Muscle of back (tissue), 3 donors: ENCODE measurements at regions not wholly inside any gene's neighbourhood (a gene's known extent, or its start where the extent isn't known, plus 50 kb on each side); places are given as distances from the start of the nearest gene placed in this dataset.
"Not testable (repeated sequence)": the region's sequence is repeated elsewhere in the genome, so short reads cannot be mapped to it uniquely, and the experiment has no call there.

Source experiments
- DNase-seq, 3 donors: peaks; one replicate each; pipeline versions ENCODE4 v3.0.0 to v3.0.0-alpha.2; 2013

GRCh38 chr2:128505575-128506526 lies 187.2 kb upstream of the HS6ST1 start:
- peak in 1 of 3 donors; percentile 61 for DNase-seq

GRCh38 chr2:128506534-128506933 lies 187.9 kb upstream of the HS6ST1 start:
- no peak for DNase-seq

DNA sequence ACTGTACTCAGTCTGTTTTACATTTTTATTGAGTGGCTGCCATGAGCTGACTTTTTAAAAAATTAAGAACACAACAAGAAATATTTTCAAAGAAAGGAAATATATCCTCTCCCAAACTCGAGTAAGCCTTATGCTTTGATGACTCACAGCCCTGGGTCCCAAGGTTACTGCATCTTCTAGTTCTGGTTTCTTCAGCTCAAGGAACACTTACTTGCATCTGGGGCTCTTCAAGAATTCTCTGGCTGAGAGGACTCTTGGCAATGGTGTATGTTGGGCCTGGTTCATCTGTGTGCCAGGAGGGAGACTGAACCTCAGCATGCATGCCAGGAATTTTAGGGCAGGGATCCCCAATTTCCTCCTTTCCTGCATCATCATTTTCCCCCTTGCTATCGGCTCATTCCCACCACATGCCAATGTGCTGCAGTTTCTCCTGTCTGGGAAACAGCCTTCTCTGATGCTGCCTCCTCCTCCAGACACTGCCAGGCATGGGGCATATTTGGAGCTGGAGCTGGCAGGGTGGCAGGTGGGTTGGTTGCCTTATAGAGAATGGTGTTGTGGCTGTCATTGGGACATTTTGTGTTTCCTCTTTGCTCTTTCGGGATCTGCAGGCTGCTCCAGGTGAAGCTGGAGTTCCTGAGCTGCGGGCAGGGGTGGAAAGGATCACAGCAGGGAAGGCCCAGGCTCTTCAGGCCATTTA lies 192.2 kb upstream of the HS6ST1 start:
- DNase-seq, result no peak

- no peak for DNase-seq
Measured at GRCh38 chr2:128511731-128512378, 193.2 kb upstream of the HS6ST1 start.

GRCh38 chr2:128512379-128513115 lies 193.9 kb upstream of the HS6ST1 start:
- peak in 1 of 3 donors; percentile 11 for DNase-seq

DNA sequence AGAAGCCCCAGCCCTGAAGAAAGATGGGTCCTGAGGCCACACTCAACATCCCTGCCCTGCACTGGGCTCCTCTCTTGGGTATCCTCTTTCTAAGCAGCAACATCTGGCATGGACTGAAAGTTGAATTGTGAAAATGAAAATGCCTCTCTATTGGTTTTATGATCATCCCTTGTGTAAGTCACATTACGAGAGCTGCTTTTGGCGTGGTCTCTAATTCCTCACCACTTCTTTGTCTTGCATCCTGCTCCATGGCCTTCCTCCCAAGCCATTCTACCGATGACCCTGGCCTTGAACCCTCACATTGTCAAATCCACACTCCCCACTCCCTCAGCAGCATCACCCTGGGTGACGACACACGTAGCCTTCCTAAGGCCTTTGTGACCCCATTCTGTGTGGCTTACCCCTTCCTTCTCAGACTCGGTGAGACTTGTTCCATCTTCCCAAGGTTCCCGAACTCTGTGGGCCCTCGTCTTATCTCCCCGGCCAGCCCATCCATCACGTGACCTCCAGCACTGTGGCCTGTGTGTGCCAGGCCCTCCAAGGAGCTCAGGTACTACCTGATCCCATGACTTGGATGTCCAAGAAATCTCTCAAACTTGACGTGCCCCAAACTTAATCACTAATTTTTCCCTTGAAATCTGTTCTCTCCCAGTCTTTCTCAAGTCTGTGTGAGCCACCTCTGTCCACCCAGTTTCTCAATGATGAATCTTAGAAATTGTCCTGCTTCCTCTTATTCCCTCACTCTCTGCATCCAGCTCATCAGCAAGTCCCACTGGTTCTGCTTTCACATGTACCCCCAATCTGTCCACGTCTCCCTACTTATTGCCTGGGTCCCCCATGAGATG lies 194.7 kb upstream of the HS6ST1 start:
- no peak for DNase-seq

DNA sequence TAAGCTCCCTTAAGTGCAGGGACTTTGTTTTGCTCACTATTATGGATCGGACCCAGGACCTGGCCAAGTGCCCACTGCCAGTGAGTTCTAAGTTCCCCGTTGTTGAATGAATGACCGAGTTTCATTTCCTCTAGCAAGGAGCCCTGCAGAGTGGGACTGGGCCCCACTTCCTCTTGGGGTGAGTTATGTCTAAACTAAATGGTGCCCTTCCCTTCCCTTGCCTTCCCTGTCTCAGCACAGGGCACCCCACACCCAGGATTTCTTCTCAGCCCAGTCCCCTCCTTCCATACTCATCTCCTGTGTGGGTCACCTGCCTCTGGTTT lies 195.3 kb upstream of the HS6ST1 start:
- DNase-seq, result peak in 1 of 3 donors; percentile 50

DNA sequence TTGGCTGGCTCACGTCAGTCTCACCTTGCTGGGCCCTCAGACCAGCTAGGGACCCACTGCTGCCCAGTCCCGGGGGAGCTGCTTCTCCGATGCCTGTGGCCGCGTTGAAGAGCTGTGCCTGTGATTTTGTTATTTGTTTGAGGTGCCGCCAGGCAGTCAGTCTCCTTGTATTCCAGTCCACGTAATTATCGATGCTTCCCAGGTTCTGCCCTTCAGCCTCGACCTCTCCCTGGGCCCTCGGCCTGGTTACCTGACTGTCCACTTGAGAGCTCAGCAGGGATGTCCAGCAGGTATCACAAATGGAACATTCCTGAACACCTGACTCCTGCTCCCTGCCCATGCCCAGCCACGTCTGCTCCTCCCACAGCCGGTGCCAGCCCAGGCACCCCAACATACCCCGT lies 195.9 kb upstream of the HS6ST1 start:
- DNase-seq, result no peak

GRCh38 chr2:128516938-128517337 lies 198.3 kb upstream of the HS6ST1 start:
- no peak for DNase-seq

DNA sequence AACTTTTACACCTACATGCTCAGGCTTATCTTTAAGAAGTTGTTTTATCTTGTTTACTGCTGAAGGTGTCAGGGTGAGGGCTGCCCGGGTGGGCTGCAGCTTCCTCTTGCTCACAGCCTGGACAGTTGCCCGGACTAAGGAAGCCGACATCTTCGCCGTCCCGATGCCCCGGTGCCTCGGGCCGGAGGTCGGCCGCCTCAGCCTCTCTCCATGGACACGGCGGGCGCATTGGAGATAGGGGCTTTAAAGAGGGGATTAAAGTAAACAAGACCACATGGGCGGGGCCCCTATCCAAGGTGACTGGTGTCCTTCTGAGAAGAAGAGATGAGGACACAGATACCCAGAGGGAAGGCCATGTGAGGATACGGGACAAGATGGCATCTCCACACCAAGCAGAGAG lies 200.4 kb upstream of the HS6ST1 start:
- DNase-seq, result not testable (repeated sequence)

DNA sequence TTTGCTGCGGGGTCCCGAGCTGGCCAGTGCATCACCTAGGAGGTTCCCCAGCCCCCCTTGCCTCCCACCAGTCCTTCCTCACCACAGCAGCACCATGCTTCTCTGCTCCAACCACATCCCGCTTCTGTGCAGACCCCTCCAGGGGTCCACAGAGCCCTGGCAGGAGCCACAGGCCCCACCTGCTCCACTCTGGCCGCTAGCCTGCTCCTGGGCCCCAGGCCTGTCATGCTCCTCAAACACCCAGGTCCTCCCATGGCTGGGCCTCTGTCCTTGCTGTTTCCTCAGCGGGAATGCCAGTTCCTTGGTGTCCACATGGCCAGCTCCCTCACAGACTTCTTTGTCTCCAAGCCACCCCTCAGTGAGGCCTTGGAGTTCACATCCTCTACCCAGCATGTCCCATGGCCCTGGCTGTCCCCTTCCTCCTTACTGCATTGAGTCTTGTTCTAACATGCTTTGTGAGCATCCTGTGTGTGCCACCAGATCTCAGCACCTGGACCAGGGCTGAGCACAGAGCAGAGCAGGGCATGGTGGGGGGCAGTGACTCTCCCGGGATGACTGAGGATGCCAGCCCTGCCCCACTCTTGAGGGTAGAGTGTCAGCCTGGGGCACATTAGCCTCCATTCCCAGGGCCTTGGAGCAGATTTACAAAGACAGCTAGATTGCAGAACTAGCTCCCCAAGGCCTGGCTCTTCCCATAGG lies 201.0 kb upstream of the HS6ST1 start:
- DNase-seq, result no peak

DNA sequence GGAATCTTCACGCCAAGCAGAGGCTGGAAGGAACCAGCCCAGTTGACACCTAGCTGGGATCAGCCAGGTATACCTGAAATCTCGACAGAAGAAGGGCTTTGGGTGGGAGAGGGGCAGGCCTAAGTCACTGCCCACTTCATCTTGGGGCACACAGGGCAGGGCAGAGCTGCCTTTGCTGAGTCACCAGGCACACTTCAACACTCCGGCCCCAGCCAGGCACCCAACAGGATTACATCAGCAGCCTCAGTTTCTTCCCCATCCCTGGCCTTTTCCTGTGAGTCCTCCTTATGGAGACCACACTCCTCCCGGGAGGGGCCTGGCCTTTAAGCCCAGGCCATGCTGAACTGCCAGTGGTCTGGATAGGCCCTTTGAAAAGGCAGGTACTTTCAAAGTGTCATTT lies 201.7 kb upstream of the HS6ST1 start:
- DNase-seq, result no peak

GRCh38 chr2:128520791-128521190 lies 202.1 kb upstream of the HS6ST1 start:
- no peak for DNase-seq

DNA sequence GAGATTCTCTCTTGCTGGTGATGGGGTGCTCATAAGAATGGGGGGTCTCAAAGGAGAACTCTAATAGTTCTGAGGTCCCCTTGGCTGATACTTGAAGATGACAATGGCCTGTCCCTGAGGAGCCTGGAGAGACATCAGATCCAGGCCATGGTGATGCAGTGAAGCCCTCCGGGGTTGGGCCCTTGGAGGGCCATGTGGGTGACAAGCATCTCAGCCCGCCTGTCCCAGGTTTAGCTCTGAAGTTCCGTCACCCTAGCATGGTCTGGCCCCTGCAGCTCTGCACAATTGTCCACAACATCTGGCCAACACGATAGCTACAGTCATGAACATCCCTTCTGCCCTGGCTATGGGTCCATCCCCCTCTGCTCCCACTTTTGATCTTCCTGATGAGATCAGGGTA lies 202.8 kb upstream of the HS6ST1 start:
- DNase-seq, result no peak

- DNase-seq, result no peak
Measured at GRCh38 chr2:128522829-128523228, 204.2 kb upstream of the HS6ST1 start.

DNA sequence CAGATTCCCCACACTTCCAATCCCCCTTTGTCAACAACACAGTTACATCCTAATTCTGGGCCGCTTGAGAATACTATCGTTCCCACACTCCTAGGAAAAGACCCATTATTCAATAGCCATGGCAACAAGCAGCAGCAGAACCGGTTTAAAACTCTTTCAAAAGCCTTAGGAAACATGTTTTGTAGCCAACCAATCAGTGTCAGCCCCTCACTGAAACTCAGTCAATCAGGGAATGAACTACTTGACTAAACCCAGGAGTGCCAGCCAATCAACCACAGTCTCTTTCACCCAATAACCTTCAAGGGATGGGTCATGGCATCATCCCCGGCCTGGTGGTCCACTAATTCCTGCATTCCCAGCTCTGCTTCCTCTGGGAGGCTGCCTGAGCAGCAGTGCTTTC lies 204.8 kb upstream of the HS6ST1 start:
- DNase-seq, result no peak

DNA sequence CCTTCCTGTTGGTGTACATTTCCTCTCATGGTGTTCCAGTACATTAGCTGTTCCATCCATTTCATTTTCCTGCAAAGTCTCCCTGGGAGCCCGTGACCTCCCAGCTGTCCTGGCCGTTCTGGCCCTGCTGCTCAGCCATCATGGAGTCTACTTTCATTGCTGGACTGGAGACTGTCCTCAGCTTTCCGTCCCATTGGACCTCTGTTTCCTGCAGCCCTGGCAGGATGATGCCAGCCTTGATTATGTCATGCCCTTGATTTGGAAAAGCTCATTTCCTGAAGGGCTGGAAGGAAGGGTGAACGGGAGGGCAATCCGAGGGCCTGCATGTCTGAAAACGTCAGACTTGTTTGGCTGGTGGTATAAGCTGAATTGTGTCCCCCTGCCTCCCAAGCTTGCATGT lies 205.5 kb upstream of the HS6ST1 start:
- DNase-seq, result no peak

- DNase-seq, result no peak
Measured at GRCh38 chr2:128525653-128526052, 207.0 kb upstream of the HS6ST1 start.

DNA sequence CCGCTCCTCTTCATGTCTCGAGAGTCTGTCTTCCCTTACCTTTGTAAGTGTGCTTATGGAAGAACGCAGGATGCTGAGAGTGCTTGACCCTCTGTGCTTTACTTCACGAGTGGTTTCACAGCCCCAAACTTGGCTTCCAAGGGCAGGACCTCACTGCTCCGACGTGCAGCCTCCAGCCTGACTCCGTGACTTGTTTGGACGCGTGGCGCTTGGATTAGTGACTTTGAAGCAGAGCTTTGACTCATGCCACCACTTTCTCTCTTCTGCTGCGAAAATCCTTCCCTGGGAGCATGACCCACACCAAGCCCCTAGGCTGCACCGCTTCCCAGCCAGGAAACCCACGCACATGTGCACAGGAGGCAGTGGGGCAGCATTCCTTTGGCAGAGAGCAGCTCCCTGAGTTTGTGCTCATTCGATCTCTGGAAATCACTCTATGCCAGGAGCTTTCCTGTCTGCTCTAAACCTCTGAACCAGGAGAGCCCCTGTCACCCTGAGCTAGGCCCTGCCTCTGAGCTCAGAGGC lies 207.8 kb upstream of the HS6ST1 start:
- no peak for DNase-seq

DNA sequence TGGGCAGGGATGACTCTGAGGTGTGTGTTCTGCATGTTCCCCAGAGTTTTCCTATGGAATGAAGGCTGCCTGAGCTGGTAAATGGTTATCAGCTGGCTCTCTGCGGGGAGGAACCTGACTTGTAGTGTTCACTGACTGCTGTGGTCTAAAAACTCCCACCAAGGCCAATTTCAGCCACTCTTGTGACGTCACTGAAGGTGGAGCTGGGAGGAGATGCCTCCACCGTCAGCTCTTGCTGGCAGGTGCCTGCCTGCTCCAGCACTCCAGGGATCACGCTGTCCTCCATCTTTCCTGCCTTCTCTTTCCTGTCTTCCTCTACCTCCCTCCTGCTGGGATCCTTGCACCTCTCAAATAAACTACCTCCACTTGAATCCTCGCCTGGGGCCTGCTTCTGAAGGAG lies 209.5 kb upstream of the HS6ST1 start:
- DNase-seq, result no peak
